Neural cell (in vitro differentiated cells): ENCODE measurements at regions not wholly inside any gene's neighbourhood (a gene's known extent, or its start where the extent isn't known, plus 50 kb on each side); places are given as distances from the start of the nearest gene placed in this dataset.

Experiments
- CTCF ChIP-seq: fragments of 450-650 bp; IDR thresholded peaks from 2 replicates; pipeline ENCODE4 v1.5.1; 2014; ENCODE audit warnings: antibody characterized with exemption, mild to moderate bottlenecking, moderate library complexity; ENCODE audit not compliant: poor library complexity, severe bottlenecking
- EP300 ChIP-seq: fragments of 450-650 bp; conservative IDR thresholded peaks from 2 replicates; pipeline ENCODE4 v1.6.1; 2014; ENCODE audit warnings: antibody characterized with exemption, mild to moderate bottlenecking, moderate library complexity; ENCODE audit not compliant: poor library complexity, severe bottlenecking
- EZH2 ChIP-seq: fragments of 200-600, 300-800 bp; shearing (Covaris generic), sonication (generic); IDR thresholded peaks from 2 replicates; pipeline ENCODE4 v1.6.1; 2014; ENCODE audit warnings: antibody characterized with exemption, low read length, borderline replicate concordance, mild to moderate bottlenecking; ENCODE audit not compliant: insufficient read depth, poor library complexity, severe bottlenecking
- REST ChIP-seq: IDR thresholded peaks from 2 replicates; pipeline ENCODE4 v1.6.1; 2012; ENCODE audit warnings: borderline replicate concordance
- TAF1 ChIP-seq: IDR thresholded peaks from 2 replicates; pipeline ENCODE4 v1.6.1; 2012; ENCODE audit warnings: low read depth

- no peak for TF ChIP-seq REST
- no peak for TF ChIP-seq CTCF
- no peak for TF ChIP-seq TAF1
- TF ChIP-seq EZH2, result no peak
- no peak for TF ChIP-seq EP300
These were observed 296.0 kb downstream of the ADGRG6 start for GRCh38 chr6:142597836-142598235.
